ENCODE measurements at regions not wholly inside any gene's neighbourhood (a gene's known extent, or its start where the extent isn't known, plus 50 kb on each side); places are given as distances from the start of the nearest gene placed in this dataset.

GRCh38 chr16:18060351-18060750, 276.2 kb downstream of the NPIPA8 start:
- no peak for DNase-seq (ENCODE audit: extremely low read depth, low read depth, low spot score)

DNA sequence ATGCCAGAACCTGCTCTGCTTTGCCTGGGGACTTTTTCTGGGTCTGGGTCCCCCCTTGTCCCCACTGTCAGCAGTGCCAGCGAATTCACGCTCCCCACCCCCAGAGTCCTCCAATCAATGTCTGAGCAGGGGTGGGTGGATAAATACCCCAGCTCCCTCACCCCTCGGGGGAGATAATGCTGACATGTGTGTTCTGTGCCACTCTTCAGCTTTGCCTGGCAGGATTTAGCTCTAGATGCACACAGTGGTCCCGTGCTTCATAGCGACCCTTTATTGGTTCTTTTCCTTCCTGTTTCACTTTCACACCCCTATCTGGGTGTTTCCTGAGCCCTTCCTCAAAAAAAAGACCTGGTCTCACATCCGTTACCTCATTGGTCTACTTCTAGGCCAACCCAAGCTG, 277.0 kb downstream of the NPIPA8 start:
- no peak for DNase-seq (ENCODE audit: extremely low read depth, low read depth, low spot score)

DNA sequence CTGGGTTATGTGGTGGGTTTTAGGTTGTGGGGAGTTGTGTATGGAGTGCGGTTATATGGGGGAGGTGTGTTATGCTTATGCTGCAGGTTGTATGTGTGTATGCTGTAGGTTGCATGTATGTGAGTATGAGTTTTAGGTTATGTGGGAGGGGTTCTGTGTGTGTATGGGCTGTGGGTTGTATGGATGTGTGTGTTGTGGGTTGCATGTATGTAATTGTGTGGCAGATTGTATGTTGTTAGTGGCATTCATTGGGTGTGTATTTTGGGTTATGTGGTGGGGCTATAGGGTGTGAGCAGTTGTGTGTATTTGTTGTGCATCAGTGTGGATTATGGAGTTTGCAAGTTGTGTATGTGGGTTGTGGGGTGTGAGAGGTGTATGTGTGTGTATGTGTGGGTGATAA, 277.4 kb downstream of the NPIPA8 start:
- no peak for DNase-seq (ENCODE audit: extremely low read depth, low read depth, low spot score)

DNA sequence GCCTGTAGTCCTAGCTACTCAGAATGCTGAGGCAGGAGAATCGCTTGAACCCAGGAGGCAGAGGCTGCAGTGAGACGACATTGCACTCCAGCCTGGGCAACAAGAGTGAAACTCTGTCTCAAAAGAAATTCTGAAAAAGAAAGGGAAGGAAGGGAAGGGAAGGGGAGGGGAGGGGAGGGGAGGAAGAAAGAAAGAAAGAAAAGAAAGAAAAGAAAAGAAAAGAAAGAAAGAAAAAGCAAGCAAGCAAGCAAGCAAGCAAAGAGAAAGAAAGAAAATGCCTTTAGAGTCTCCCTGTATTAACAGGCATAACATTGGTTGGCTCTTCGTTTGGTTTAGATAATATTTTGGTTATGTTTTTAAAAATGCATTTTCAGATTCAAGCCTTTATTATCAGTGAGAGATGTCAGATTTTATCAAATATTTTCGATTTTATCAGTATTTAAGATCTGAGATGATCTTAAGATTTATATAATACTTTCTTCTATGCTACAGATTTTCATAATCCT, 281.1 kb downstream of the NPIPA8 start:
- DNase-seq (ENCODE audit: extremely low read depth, low read depth, low spot score) = no peak

- DNase-seq (ENCODE audit: extremely low read depth, low read depth, low spot score) = no peak
These were observed 285.8 kb downstream of the NPIPA8 start for GRCh38 chr16:18050777-18051176.

DNA sequence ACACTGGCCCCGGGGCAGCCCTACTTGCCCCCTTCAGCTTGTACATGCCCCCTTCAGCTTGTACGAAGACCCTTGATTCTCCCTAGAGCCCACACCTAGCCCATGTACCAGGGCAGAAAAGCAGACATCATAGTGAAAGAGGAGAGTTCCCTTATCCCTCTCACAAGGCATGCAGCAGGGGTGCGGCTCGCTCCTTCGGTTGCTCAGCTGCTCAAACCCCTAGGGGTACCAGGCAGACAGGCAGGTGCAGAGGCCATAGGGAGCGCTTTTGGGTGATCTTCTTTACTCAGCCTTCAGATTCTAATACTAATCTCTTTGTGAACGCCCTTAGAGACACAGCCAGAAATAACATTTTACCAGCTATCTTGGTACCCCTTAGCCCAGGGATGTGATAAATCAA, 286.3 kb downstream of the NPIPA8 start:
- no peak for DNase-seq (ENCODE audit: extremely low read depth, low read depth, low spot score)

DNA sequence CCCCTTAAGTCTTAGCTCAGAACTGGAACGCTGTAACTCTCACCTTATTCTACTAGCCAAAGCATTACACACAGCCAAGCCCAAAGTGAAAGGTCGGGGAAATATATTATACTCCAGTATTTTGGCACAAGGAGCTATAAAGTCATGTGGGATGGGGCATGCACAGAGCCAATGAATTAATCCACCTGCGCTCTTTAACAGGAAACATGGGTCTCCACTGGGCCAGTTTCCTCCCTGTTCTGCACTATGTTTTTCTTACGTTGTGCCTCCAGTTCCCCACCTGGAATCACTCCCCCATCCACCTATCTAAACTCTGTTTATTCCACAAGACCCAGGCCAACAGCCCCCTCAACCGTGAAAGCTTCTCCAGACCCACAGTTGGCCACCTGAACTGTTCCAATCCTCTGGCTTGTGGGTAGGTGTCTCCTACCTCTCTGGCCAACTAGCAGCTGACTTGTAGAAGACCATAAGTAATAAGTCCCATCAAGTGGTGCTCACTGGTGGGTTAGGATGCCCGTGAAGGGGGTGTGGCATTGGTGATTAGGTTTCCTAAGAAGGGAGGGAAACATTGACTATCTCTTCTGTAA, 286.9 kb downstream of the NPIPA8 start:
- no peak for DNase-seq (ENCODE audit: extremely low read depth, low read depth, low spot score)

DNA sequence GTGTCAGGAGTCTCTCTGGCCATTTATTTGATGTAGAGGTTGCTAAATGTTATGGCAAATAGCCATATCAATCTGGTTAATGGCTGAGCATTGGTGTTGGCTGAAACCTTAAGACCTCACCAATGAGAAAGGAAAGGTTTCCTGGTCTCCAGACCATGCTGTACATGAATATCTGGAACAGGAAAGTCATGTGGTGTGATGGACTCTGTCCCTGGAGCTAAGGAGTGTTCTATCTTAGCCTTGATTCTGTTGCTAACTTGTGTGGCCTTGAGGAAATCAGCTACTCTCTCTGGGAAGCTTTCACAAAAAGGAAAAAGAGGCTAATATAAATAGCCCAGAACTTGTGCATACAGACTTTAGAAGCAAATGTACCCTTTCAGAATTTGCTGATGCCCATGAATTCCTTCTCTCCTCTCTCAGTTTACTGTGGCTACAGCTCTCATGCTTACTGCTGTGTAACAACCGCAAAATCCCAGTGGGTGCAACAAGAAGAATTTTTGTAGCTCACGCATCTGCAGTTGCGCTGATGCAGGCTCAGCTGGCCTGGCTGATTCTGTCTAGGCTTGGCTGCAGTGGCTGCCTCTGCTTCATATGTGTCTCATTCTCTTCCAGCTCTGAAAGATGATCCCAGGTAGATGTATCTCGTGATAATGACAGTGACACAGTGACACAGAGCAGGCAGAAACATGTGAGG, 287.5 kb downstream of the NPIPA8 start:
- DNase-seq (ENCODE audit: extremely low read depth, low read depth, low spot score) = no peak

DNA sequence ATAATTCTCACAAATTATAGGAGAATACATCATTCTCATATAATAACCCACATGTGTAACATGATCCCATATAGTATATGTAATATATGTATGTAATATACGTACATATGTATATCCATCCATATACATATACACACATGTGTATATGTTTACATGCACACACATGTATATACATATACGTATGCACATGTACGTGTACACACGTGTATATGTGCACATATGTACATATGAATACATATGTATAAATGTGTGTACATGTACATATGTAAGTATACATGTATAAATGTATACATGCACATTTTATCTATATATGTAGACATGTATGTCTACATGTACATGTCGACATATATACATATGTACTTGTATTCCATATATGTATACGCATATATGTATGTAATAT, 288.8 kb downstream of the NPIPA8 start:
- no peak for DNase-seq (ENCODE audit: extremely low read depth, low read depth, low spot score)

DNA sequence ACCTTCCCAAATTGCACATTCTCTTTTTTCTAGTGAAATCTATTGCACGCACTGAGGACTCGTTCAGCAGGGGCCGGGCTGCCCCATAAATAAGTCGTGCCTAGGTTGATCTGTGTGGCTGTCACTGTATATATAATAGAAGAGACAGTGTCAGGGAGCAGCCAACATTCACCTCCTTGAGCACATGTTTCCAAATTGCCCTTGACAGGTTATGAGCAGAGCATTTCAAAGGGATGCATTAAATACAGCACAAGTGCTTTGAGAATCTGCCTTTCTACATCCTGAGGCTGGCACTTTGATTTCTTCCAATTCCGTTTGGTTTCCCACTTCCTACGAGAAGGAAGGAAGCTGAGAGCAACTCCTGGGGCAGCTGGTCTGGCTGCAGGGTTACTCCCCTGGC, 291.2 kb downstream of the NPIPA8 start:
- DNase-seq (ENCODE audit: extremely low read depth, low read depth, low spot score) = no peak

DNA sequence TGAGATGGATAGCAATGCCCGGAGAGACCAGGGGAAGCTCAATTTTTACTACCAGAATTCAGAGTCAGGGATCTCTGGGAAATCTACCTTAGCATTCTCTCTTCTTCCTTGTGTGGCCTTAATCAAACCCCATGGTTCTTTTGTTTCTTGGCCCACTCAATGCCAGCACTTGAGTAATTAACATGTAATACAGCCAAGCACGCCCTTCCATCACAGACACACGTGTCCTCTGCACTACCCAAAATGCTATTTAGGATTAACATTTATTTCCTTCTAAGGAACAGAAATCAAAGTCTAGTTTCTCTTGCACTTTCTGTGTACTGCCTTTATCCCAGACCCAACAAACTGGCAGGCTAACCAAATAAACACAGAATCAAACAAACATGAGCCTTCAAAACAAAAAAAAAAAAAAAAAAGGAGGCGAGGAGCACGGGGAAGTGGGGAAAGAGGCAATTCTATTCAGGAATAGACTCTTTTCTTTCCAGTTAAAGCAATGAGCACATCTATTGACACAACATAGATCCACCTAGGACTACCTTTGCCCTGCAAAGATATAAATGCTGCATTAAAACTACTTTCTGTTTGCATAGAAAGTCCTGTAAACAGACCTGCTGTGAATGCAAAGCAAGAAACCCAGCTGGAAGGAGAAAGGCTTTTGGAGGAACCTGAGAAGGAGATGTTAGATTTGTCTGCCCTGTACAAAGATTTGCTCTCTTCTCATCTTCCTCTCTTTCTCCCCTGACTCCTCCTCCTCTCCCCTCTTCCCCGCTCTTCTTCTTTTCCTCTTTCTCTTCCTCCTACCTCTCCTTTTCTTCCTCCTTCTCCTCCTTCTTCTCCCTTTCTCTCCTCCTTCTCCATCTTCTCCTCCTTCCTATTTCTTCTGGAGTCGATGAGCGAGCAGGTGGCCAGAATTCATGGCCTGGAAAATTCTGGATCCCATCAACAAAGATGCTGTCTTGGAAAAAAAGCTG, 294.4 kb downstream of the NPIPA8 start:
- no peak for DNase-seq (ENCODE audit: extremely low read depth, low read depth, low spot score)

DNA sequence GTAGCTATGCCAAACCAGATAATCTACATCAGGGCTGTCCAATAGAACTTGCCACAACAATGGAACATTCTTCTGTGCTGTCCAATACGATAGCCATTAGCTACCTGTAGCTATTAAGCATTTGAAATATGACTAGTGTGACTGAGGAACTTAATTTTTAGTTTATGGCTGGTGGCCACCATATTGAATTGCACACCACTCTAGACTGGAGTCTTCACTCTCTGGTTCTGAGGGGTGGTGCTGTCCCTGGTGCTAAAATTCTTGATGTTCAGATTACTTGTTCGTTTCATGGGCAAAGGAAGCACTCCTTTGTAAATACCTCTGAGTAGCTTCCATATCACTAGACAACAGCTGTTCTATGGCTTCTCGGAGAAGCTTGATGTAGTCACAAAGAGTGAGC, 296.6 kb downstream of the NPIPA8 start:
- no peak for DNase-seq (ENCODE audit: extremely low read depth, low read depth, low spot score)

GRCh38 chr16:18037051-18037450, 299.5 kb downstream of the NPIPA8 start:
- DNase-seq (ENCODE audit: extremely low read depth, low read depth, low spot score) = no peak

DNA sequence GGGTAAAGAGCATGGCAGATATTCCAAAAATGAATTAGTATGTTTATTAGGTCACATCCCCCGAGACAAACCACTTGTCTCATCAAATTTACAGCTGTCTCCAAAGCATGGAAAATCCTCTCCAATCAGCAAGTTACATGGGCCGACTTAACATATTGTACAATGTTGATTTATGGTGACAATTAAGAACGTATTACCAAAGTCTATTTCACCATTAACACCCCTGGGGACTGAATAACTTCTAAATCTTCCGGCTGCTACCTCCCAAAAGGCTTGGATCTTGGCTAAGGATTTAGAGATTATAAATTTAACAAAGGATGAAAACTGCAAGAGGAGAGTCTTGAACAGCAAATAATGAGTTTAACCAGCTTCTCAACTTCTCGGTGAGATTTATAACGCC, 311.9 kb downstream of the NPIPA8 start:
- DNase-seq (ENCODE audit: extremely low read depth, low read depth, low spot score) = no peak

DNA sequence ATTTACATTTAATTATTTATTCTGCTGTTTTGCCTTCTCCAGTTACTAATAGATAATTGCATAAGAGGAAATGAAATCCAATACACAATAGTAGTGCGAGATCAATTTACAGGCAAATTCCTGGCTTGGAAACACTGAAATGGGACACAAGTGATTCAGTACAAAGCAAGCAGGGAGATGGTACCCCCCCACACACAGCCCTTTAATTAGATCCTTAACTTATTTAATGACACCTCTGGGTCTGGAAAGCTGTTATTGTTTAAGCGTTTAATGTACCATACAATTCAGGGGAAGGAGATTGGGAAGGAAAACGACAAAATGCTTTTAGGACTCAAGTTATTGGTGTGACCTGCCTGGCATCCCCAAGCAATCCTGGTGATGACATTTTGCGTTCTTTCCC, 318.2 kb downstream of the NPIPA8 start:
- no peak for DNase-seq (ENCODE audit: extremely low read depth, low read depth, low spot score)

DNA sequence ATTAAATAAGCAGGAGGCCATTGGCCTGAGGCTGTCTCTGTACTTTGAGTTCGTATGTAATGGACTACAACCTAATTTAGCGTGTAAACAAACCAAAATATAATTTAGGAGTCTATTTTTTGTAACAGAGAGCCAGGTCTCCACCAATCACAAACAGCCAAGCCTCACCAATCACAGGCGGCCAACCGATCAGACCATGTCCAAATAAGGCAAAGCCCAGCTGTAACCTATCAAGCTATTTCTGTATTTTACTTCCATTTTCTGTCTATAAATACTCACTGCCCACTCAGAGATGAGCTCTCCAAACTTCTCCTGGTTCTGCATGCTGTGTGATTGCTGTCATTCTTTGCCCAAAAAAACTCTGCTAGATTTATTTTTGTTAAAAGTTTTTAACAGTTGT, 322.7 kb downstream of the NPIPA8 start:
- no peak for DNase-seq (ENCODE audit: extremely low read depth, low read depth, low spot score)

GRCh38 chr16:18008356-18008755, 328.2 kb downstream of the NPIPA8 start:
- DNase-seq (ENCODE audit: extremely low read depth, low read depth, low spot score) = no peak

- no peak for DNase-seq (ENCODE audit: extremely low read depth, low read depth, low spot score)
These were observed 333.5 kb downstream of the NPIPA8 start for GRCh38 chr16:18003033-18003432.

- no peak for DNase-seq (ENCODE audit: extremely low read depth, low read depth, low spot score)
These were observed 337.5 kb downstream of the NPIPA8 start for GRCh38 chr16:17998996-17999395.

- DNase-seq (ENCODE audit: extremely low read depth, low read depth, low spot score) = no peak
These were observed 338.0 kb downstream of the NPIPA8 start for GRCh38 chr16:17998550-17998949.

GRCh38 chr16:17994027-17994426, 342.5 kb downstream of the NPIPA8 start:
- no peak for DNase-seq (ENCODE audit: extremely low read depth, low read depth, low spot score)

DNA sequence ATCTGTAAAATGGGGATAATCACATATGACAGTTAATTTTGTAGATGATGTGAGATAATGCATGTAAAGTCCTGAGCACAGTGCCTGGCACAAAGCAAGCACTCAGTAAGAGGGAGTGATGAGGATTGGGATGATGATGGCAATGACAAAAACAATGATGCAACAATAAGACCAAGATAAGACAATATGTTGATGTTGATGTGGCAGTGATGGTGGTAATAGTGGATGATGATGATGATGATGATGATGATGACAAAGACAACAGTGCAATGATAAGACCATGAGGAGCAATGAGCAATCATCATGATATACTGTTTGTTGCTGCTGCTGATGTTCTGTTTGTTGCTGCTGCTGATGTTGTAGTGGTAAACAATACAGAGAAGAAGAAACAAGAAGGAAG, 344.1 kb downstream of the NPIPA8 start:
- no peak for DNase-seq (ENCODE audit: extremely low read depth, low read depth, low spot score)

Measured in glomerular endothelial cell (primary cell).